ENCODE measurements at regions not wholly inside any gene's neighbourhood (a gene's known extent, or its start where the extent isn't known, plus 50 kb on each side); places are given as distances from the start of the nearest gene placed in this dataset.

GRCh38 chr2:128474036-128474955, 155.6 kb upstream of the HS6ST1 start (continued):
- TF ChIP-seq CHD7 (IDR thresholded peaks at IDR 0.05; ENCODE audit: low read depth, low read length) = no peak
- no peak for TF ChIP-seq ZNF830 (CRISPR knock-in tag; IDR thresholded peaks at IDR 0.05)
- no peak for TF ChIP-seq ZNF764 (CRISPR knock-in tag; IDR thresholded peaks at IDR 0.05; ENCODE audit: low read depth)
- no peak for TF ChIP-seq SMAD4 (CRISPR knock-in tag; conservative IDR thresholded peaks at IDR 0.05)
- no peak for TF ChIP-seq ZNF77 (CRISPR knock-in tag; IDR thresholded peaks at IDR 0.05)
- no peak for TF ChIP-seq STAT6 (CRISPR knock-in tag; IDR thresholded peaks at IDR 0.05)
- no peak for TF ChIP-seq TSC22D4 (tag; IDR thresholded peaks at IDR 0.05)
- no peak for TF ChIP-seq HOXB6 (CRISPR knock-in tag; IDR thresholded peaks at IDR 0.05; ENCODE audit: borderline replicate concordance)
- TF ChIP-seq CLOCK (CRISPR knock-in tag; IDR thresholded peaks at IDR 0.05; ENCODE audit: borderline replicate concordance) = no peak
- no peak for TF ChIP-seq MAFF (IDR thresholded peaks at IDR 0.05; ENCODE audit: low read length)
- no peak for TF ChIP-seq LARP7 (IDR thresholded peaks at IDR 0.05)
